ENCODE measurements at regions not wholly inside any gene's neighbourhood (a gene's known extent, or its start where the extent isn't known, plus 50 kb on each side); places are given as distances from the start of the nearest gene placed in this dataset.

GRCh38 chr5:68077349-68077894 is 138.1 kb upstream of the PIK3R1 start:
- intact Hi-C loops (cut with micrococcal nuclease) = no loop called here
- TF ChIP-seq MYC (IDR thresholded peaks at IDR 0.05; ENCODE audit: low read depth, low read length) (no peak), CTCF (IDR thresholded peaks at IDR 0.05; ENCODE audit: extremely low read depth in 1 of 2, insufficient read depth in 1 of 2, low read depth in 1 of 2, low read length in 2 of 2) (no peak), POLR2AphosphoS5 (IDR thresholded peaks at IDR 0.05; ENCODE audit: insufficient read depth, low read depth, low read length) (no peak), POLR2A (IDR thresholded peaks at IDR 0.05; ENCODE audit: low read depth, low read length) (no peak), EZH2 (IDR thresholded peaks at IDR 0.05; ENCODE audit: borderline replicate concordance, low read depth, low read length, severe bottlenecking) (no peak), GATA2 (IDR thresholded peaks at IDR 0.05; ENCODE audit: insufficient read depth, insufficient read length, low read depth, low read length) (no peak), MAX (IDR thresholded peaks at IDR 0.05; ENCODE audit: insufficient read depth, insufficient read length) (no peak), FOS (IDR thresholded peaks at IDR 0.05; ENCODE audit: borderline replicate concordance, insufficient read depth, low read length) (no peak), JUN (IDR thresholded peaks at IDR 0.05; ENCODE audit: borderline replicate concordance, insufficient read depth, insufficient read length, low read depth) (no peak)
- H2AFZ ChIP-seq (ENCODE audit: low read depth, low read length) = no peak overlapping the region
- H3K27ac ChIP-seq (ENCODE audit: insufficient read depth, low read depth, low read length) = no peak overlapping the region
- H3K9me3 ChIP-seq (replicated peaks; ENCODE audit: control insufficient read depth, insufficient read depth, low read length) = no peaks in the 10 kb centered on the region
- no peaks in the 10 kb centered on the region for H3K36me3 ChIP-seq (ENCODE audit: control insufficient read depth in 2 of 2, extremely low read depth in 1 of 2, insufficient read depth in 2 of 2, low read length in 2 of 2)
- no peaks in the 10 kb centered on the region for H3K79me2 ChIP-seq (ENCODE audit: control insufficient read depth, insufficient read depth, low read length)
- no peak for DNase-seq (ENCODE audit: low read depth, low spot score)
- H3K27me3 ChIP-seq (ENCODE audit: control insufficient read depth in 2 of 2, insufficient read depth in 2 of 2, low read length in 2 of 2) = no peaks in the 10 kb centered on the region
- CTCF ChIA-PET = interaction anchor here (0.6 to 0.9 kb wide), 2 partner anchors 15 to 43 kb away, joined by 3 read pairs; no protein-coding TSS in a partner anchor
- no peak overlapping the region for H3K4me2 ChIP-seq (ENCODE audit: insufficient read depth, low read length)
- H3K9me1 ChIP-seq (replicated peaks; ENCODE audit: control insufficient read depth, extremely low read depth, insufficient read depth, low read length) = no peaks in the 10 kb centered on the region
- POLR2A ChIA-PET = no interaction called here
- BruUV-seq (replicated peaks) = no TSS peak
- H3K4me1 ChIP-seq (ENCODE audit: control insufficient read depth, extremely low read depth, insufficient read depth, low read length) = no peaks in the 10 kb centered on the region
- no peak for FAIRE-seq
- H3K9ac ChIP-seq (replicated peaks; ENCODE audit: extremely low read depth, insufficient read depth, low read length) = no peak overlapping the region
- no peaks in the 10 kb centered on the region for H4K20me1 ChIP-seq (replicated peaks; ENCODE audit: control insufficient read depth, extremely low read depth, insufficient read depth, low read length)
- dilution Hi-C loops (cut with MboI; ENCODE audit: extremely low pct_ligation_motif_present, low sequenced_read_pairs) = no loop called here
- no peak overlapping the region for H3K4me3 ChIP-seq (replicated peaks in 1 of 3; ENCODE audit: insufficient read depth in 1 of 3, low read depth in 1 of 3, low read length in 3 of 3)

All from endothelial cell of umbilical vein (primary cell).